H9 (cell line): ENCODE measurements at regions not wholly inside any gene's neighbourhood (a gene's known extent, or its start where the extent isn't known, plus 50 kb on each side); places are given as distances from the start of the nearest gene placed in this dataset.

Experiments
- DNase-seq: peaks from one replicate; pipeline ENCODE4 v3.0.0-alpha.2; 2017
- H2AFZ ChIP-seq: one replicate; pipeline ENCODE4 v1.6.1; 2013; ENCODE audit warnings: mild to moderate bottlenecking, low read length, control low read depth, moderate library complexity
- H2AK5ac ChIP-seq: 2 replicates; pipeline ENCODE4 v1.6.1; 2013; ENCODE audit warnings: low read length, control low read depth, mixed read lengths; ENCODE audit not compliant: insufficient read length
- H2BK120ac ChIP-seq: one replicate; pipeline ENCODE4 v1.6.1; 2013; ENCODE audit warnings: low read depth, mild to moderate bottlenecking, low read length, control low read depth, inconsistent platforms; ENCODE audit not compliant: poor library complexity, severe bottlenecking
- H2BK12ac ChIP-seq: 2 replicates; pipeline ENCODE4 v1.6.1; 2013; ENCODE audit warnings: low read length, control low read depth, mixed read lengths, low read depth; ENCODE audit not compliant: insufficient read length
- H2BK15ac ChIP-seq: 2 replicates; pipeline ENCODE4 v1.6.1; 2013; ENCODE audit warnings: low read depth, low read length, control low read depth
- H2BK20ac ChIP-seq: one replicate; pipeline ENCODE4 v1.6.1; 2013; ENCODE audit warnings: low read depth, mild to moderate bottlenecking, low read length, control low read depth, inconsistent platforms; ENCODE audit not compliant: poor library complexity, severe bottlenecking
- H2BK5ac ChIP-seq: 2 replicates; pipeline ENCODE4 v1.6.1; 2013; ENCODE audit warnings: low read length, control low read depth, mixed read lengths; ENCODE audit not compliant: insufficient read length
- H3K14ac ChIP-seq: 2 replicates; pipeline ENCODE4 v1.6.1; 2013; ENCODE audit warnings: low read length, control low read depth; ENCODE audit not compliant: insufficient read depth
- H3K18ac ChIP-seq: 2 replicates; pipeline ENCODE4 v1.6.1; 2013; ENCODE audit warnings: low read depth, mild to moderate bottlenecking, mixed read lengths, low read length, control low read depth; ENCODE audit not compliant: insufficient read length
- H3K23ac ChIP-seq: 2 replicates; pipeline ENCODE4 v1.6.1; 2013; ENCODE audit warnings: low read length, control low read depth, mixed read lengths, low read depth; ENCODE audit not compliant: insufficient read length
- H3K23me2 ChIP-seq: 2 replicates; pipeline ENCODE4 v1.6.1; 2013; ENCODE audit warnings: low read depth, mild to moderate bottlenecking, mixed read lengths, low read length, control low read depth; ENCODE audit not compliant: insufficient read length, poor library complexity, severe bottlenecking
- H3K27ac ChIP-seq: 2 replicates; pipeline ENCODE4 v1.5.1; 2013; ENCODE audit warnings: low read length, control low read depth, mixed read lengths, low read depth; ENCODE audit not compliant: insufficient read length
- H3K27me3 ChIP-seq: 2 replicates; pipeline ENCODE4 v1.6.1; 2013; ENCODE audit warnings: low read length, control low read depth, inconsistent platforms; ENCODE audit not compliant: insufficient read depth
- H3K4ac ChIP-seq: 2 replicates; pipeline ENCODE4 v1.6.1; 2013; ENCODE audit warnings: low read depth, mild to moderate bottlenecking, control low read depth, inconsistent platforms, low read length, moderate library complexity
- H3K4me1 ChIP-seq: 2 replicates; pipeline ENCODE4 v1.6.1; 2013; ENCODE audit warnings: low read length, control low read depth, inconsistent platforms; ENCODE audit not compliant: insufficient read depth
- H3K4me2 ChIP-seq: 2 replicates; pipeline ENCODE4 v1.6.1; 2013; ENCODE audit warnings: low read length, control low read depth, mixed read lengths; ENCODE audit not compliant: insufficient read length, insufficient read depth
- H3K56ac ChIP-seq: 2 replicates; pipeline ENCODE4 v1.6.1; 2013; ENCODE audit warnings: low read depth, mild to moderate bottlenecking, mixed read lengths, low read length, control low read depth; ENCODE audit not compliant: insufficient read length
- H3K79me1 ChIP-seq: 2 replicates; pipeline ENCODE4 v1.6.1; 2013; ENCODE audit warnings: low read depth, mild to moderate bottlenecking, moderate library complexity, low read length, control low read depth, inconsistent platforms; ENCODE audit not compliant: insufficient read depth, poor library complexity, severe bottlenecking
- H3K79me2 ChIP-seq: 2 replicates; pipeline ENCODE4 v1.6.1; 2013; ENCODE audit warnings: low read length, control low read depth, inconsistent platforms; ENCODE audit not compliant: insufficient read depth
- H3K9ac ChIP-seq: 2 replicates; pipeline ENCODE4 v1.6.1; 2013; ENCODE audit warnings: low read length, control low read depth, mixed read lengths; ENCODE audit not compliant: insufficient read length; ENCODE audit errors: extremely low read depth
- H3K9me3 ChIP-seq: one replicate; pipeline ENCODE4 v1.6.1; 2013; ENCODE audit warnings: low read depth, low read length, inconsistent platforms; ENCODE audit not compliant: control insufficient read depth
- H3T11ph ChIP-seq: one replicate; pipeline ENCODE4 v1.6.1; 2013; ENCODE audit warnings: mild to moderate bottlenecking, low read length, control low read depth, inconsistent platforms
- H4K20me1 ChIP-seq: one replicate; pipeline ENCODE4 v1.6.1; 2013; ENCODE audit not compliant: control insufficient read depth, insufficient read length, insufficient read depth
- H4K5ac ChIP-seq: 2 replicates; pipeline ENCODE4 v1.6.1; 2013; ENCODE audit warnings: low read depth, mild to moderate bottlenecking, mixed read lengths, low read length, control low read depth; ENCODE audit not compliant: insufficient read length
- H4K8ac ChIP-seq: replicated peaks from 2 replicates; pipeline ENCODE4 v1.6.1; 2013; ENCODE audit warnings: low read length, control low read depth, mixed read lengths, low read depth; ENCODE audit not compliant: insufficient read length
- H4K91ac ChIP-seq: 2 replicates; pipeline ENCODE4 v1.6.1; 2013; ENCODE audit warnings: low read depth, mild to moderate bottlenecking, moderate library complexity, mixed read lengths, low read length, control low read depth; ENCODE audit not compliant: insufficient read length
- H3K27ac Mint-ChIP-seq, 3 experiments: 2 replicates in 2 of 3; 3 replicates in 1 of 3; pipeline ENCODE4 v1.8.0; 2020 to 2021; ENCODE audit warnings: mixed read lengths in 3 of 3, mild to moderate bottlenecking in 1 of 3, moderate library complexity in 1 of 3
- H3K27me3 Mint-ChIP-seq: 2 replicates; pipeline ENCODE4 v1.8.0; 2021; ENCODE audit warnings: low read depth, mild to moderate bottlenecking, moderate library complexity, mixed read lengths
- H3K36me3 Mint-ChIP-seq, 3 experiments: 2 replicates in 2 of 3; 3 replicates in 1 of 3; pipeline ENCODE4 v1.8.0; 2020 to 2021; ENCODE audit warnings: low read depth in 3 of 3, mixed read lengths in 3 of 3; ENCODE audit not compliant: insufficient read depth in 1 of 3
- H3K4me1 Mint-ChIP-seq, 2 experiments: 2 replicates each; pipeline ENCODE4 v1.8.0; 2020; ENCODE audit warnings: mixed read lengths in 2 of 2
- H3K4me3 Mint-ChIP-seq, 2 experiments: 2 replicates in 1 of 2; 3 replicates in 1 of 2; pipeline ENCODE4 v1.8.0; 2020 to 2021; ENCODE audit warnings: mild to moderate bottlenecking in 2 of 2, mixed read lengths in 2 of 2, moderate library complexity in 1 of 2
- H3K9me3 Mint-ChIP-seq, 2 experiments: 2 replicates in 1 of 2; 3 replicates in 1 of 2; pipeline ENCODE4 v1.8.0; 2020; ENCODE audit warnings: mild to moderate bottlenecking in 2 of 2, mixed read lengths in 2 of 2, moderate library complexity in 1 of 2
- WGBS: extraction: QIAGEN DNeasy Blood & Tissue Kit; methylation state at CpG from one replicate; pipeline ENCODE4 v1.1.7; 2013; ENCODE audit warnings: missing lambda C conversion rate, low lambda C conversion rate, mixed read lengths; ENCODE audit not compliant: insufficient read length; ENCODE audit errors: extremely low coverage; 5-methylcytosine and 5-hydroxymethylcytosine counted together
- TF ChIP-seq, protein P1 (sequence below): fragments of 200-600 bp; sonication (generic); conservative IDR thresholded peaks from 3 replicates; pipeline ENCODE4 v1.8.0; 2021; ENCODE audit warnings: antibody characterized with exemption, mild to moderate bottlenecking

DNA sequence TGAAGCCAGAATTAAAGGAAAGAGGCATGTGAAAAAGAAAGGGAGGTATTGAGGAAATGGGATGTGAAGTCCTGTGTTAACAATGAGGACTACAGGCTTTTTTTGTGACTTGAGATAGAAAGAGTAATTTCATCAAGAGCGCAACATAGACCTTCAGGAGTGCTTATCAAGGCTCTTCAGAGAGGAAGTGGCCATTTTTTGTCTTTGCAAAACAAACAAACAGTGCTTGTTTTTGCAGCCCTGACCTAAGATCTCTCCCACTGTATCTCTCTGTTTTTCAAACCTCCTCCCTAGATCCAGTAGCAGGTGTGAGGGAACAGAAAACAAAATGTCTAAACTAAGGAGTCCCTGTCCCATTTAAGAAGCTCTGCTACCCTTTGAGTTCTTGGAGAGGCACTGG is 710.3 kb upstream of the MARCKS start:
- no peak overlapping the region for H3K4me3 Mint-ChIP-seq
- H2AFZ ChIP-seq, result no peak overlapping the region
- no peaks in the 10 kb centered on the region for H3K79me2 ChIP-seq
- TF ChIP-seq, protein P1, sequence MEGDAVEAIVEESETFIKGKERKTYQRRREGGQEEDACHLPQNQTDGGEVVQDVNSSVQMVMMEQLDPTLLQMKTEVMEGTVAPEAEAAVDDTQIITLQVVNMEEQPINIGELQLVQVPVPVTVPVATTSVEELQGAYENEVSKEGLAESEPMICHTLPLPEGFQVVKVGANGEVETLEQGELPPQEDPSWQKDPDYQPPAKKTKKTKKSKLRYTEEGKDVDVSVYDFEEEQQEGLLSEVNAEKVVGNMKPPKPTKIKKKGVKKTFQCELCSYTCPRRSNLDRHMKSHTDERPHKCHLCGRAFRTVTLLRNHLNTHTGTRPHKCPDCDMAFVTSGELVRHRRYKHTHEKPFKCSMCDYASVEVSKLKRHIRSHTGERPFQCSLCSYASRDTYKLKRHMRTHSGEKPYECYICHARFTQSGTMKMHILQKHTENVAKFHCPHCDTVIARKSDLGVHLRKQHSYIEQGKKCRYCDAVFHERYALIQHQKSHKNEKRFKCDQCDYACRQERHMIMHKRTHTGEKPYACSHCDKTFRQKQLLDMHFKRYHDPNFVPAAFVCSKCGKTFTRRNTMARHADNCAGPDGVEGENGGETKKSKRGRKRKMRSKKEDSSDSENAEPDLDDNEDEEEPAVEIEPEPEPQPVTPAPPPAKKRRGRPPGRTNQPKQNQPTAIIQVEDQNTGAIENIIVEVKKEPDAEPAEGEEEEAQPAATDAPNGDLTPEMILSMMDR, result no peak
- H3K56ac ChIP-seq, result no peak overlapping the region
- no peaks in the 10 kb centered on the region for H3K4me1 Mint-ChIP-seq
- DNase-seq, result no peak
- no peak overlapping the region for H3K9ac ChIP-seq
- H3K9me3 ChIP-seq, result no peaks in the 10 kb centered on the region
- no peaks in the 10 kb centered on the region for H3K79me1 ChIP-seq
- H3K23me2 ChIP-seq, result no peaks in the 10 kb centered on the region
- H2AK5ac ChIP-seq, result no peak overlapping the region
- H4K8ac ChIP-seq, result no peak overlapping the region
- H2BK15ac ChIP-seq, result no peak overlapping the region
- no CpG with 5 or more reads among the region's 1 CpG for WGBS
- H3K4ac ChIP-seq, result no peak overlapping the region
- no peaks in the 10 kb centered on the region for H3K4me1 ChIP-seq
- H3K14ac ChIP-seq, result no peak overlapping the region
- H2BK5ac ChIP-seq, result no peak overlapping the region
- no peak overlapping the region for H3T11ph ChIP-seq
- no peaks in the 10 kb centered on the region for H4K20me1 ChIP-seq
- H3K9me3 Mint-ChIP-seq, result peaks cover 0 to 3% of the 10 kb centered on the region in 2 experiments; a peak in 2 of 5 replicates
- H3K27me3 ChIP-seq, result no peaks in the 10 kb centered on the region
- no peak overlapping the region for H2BK12ac ChIP-seq
- no peaks in the 10 kb centered on the region for H3K27me3 Mint-ChIP-seq
- H2BK120ac ChIP-seq, result no peak overlapping the region
- H2BK20ac ChIP-seq, result no peak overlapping the region
- no peak overlapping the region for H4K5ac ChIP-seq
- no peaks in the 10 kb centered on the region for H3K36me3 Mint-ChIP-seq
- H3K27ac ChIP-seq, result no peak overlapping the region
- H3K4me2 ChIP-seq, result no peak overlapping the region
- no peak overlapping the region for H3K23ac ChIP-seq
- H4K91ac ChIP-seq, result no peak overlapping the region
- no peak overlapping the region for H3K18ac ChIP-seq
- 0 out of 7 replicates have a peak overlapping the region, but pooled peaks of 1 of the 3 experiments have one; percentile 9 for H3K27ac Mint-ChIP-seq
